PC-9 (cell line): ENCODE measurements at regions not wholly inside any gene's neighbourhood (a gene's known extent, or its start where the extent isn't known, plus 50 kb on each side); places are given as distances from the start of the nearest gene placed in this dataset.

ENCODE experiments used
- CTCF ChIP-seq: fragments of 200-600 bp; sonication (generic); conservative IDR thresholded peaks from 2 replicates; pipeline ENCODE4 v1.6.1; 2017; ENCODE audit warnings: mixed run types, antibody characterized with exemption, mild to moderate bottlenecking, moderate library complexity
- EZH2 ChIP-seq: fragments of 200-600 bp; sonication (generic); IDR thresholded peaks from 2 replicates; pipeline ENCODE4 v1.8.0; 2017; ENCODE audit warnings: antibody characterized with exemption, low read depth

GRCh38 chr3:162722337-162722736, 1225.7 kb downstream of the OTOL1 start:
- no peak for TF ChIP-seq CTCF
- no peak for TF ChIP-seq EZH2
